GM21526 (cell line): ENCODE measurements at regions not wholly inside any gene's neighbourhood (a gene's known extent, or its start where the extent isn't known, plus 50 kb on each side); places are given as distances from the start of the nearest gene placed in this dataset.
"Not testable (repeated sequence)": the region's sequence is repeated elsewhere in the genome, so short reads cannot be mapped to it uniquely, and the experiment has no call there.

ENCODE experiments used
- ATAC-seq: cut with Tn5 transposase; IDR thresholded peaks from one replicate; pipeline ENCODE4 v1.9.1; 2021; ENCODE audit warnings: moderate library complexity; ENCODE audit not compliant: unreplicated experiment, low FRiP score

DNA sequence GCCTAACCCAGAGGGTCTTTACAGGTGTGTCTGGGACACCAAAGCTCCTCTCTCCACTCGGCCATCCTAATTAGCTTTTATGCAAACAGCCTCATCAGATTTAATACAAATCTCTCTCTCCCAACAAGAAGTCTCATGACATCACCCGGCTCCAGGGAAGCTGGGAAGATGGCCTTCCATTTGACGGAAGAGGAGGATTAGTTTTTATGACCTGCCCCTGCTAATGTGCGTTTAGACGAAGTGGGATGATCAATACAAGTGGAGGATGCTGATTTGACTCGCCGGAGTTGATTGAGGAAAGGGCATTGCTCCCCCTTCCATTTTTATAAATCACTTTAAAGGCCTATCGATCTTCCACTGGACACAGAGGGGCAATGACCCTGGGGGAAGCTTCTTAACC is 239.2 kb downstream of the BCL11B start:
- no peak for ATAC-seq

DNA sequence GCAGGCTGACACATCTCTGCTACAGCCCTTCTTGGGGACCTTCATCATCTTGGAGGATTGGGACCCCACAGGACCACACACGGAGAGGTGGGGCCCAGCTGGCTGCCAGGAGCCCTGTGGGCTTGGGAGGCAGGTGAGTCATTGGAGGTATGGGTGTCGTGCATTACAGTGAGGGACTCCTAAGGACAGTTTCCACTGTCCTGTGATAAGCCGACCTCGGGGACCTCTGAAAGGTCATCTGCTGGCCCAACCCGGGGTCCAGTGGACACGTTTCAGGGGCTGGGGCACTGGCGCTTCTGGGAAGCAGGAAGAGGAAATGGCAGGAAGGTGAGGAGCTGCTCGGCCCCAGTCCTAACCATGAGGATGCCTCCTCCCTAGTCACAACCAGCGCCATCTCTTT is 238.0 kb downstream of the BCL11B start:
- no peak for ATAC-seq

DNA sequence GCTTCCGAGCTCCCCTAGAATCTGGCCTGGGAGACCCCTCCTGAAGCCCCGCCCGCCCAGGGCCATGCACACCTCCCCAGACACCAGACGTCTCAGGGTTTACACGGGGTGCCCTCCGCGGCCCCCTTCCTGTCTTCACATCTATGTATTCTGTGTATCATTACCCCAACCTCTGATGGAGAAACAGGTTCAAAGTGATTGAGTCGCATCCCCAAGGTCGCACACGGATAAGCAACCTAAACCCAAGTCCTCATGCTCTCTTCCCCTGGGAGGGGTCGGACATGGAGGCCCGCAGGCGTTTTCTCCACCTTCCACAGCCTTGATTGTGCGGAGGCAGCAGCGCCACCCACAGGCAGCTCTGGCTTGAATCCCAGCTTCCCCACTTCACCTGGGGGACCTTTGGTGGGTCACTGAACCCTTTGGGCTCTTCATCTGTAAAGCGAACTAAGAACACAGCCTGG is 237.3 kb downstream of the BCL11B start:
- ATAC-seq, result no peak

DNA sequence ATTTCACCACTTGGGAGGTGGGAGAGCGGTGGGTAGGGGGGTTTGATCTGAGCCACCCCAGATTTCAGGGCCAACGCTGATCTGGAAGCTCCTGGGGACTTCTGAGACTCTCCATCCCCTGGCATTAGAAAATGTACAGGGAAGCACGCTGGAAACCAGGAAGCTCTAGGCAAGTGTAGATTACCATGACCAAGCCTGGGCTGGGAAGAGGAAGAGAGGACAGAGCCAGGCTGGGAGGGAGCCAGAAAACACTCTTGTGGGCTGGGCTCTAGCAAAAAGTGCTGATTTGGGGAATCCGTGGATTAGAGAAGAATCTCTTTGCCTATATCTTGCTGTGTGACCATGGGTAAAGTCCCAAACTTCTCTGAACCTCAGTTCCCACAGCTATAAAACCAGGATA is 236.7 kb downstream of the BCL11B start:
- ATAC-seq, result no peak

DNA sequence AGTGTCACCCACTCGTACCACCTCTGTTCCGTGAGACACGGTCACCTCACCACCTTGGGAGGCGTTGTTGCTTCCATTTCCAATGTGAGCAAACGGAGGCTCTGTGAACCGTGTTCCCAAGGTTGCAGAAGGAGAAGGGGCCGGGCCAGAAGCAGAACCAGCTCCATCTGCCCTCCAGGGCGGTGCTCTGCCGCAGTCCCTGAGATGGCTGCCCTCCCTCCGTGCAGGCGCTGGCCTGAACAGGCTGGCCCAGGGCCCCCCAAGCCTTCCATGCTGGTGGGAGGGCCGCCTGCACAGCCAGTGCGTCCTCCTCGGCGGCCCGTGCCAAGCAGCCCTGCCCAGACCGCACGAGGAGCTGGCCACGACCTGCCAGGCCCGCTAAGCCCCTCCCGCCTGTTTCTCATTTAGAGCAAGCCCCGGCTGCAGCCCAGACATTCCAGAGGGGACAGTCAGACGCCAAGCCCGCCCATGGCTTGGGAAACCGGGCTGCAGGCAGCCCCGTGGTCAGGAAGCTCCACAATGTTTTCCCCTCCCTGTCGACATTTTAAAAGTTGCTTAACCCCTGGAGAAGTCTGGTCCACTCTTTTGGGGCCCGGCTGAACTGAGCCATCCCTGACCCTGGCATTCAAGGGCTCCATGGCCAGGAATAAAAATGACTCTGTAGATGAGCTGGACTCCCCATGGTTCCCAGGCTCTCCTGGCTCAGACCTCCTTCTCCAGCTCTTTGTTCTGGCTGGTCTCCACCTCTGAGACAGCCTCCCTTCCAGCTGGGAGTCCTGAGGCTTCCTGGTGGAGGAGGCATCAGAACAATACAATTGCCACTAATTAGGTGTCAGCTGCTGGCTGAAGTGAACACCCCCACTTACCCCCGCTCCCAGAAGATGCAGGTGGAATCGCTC is 236.0 kb downstream of the BCL11B start:
- no peak for ATAC-seq

DNA sequence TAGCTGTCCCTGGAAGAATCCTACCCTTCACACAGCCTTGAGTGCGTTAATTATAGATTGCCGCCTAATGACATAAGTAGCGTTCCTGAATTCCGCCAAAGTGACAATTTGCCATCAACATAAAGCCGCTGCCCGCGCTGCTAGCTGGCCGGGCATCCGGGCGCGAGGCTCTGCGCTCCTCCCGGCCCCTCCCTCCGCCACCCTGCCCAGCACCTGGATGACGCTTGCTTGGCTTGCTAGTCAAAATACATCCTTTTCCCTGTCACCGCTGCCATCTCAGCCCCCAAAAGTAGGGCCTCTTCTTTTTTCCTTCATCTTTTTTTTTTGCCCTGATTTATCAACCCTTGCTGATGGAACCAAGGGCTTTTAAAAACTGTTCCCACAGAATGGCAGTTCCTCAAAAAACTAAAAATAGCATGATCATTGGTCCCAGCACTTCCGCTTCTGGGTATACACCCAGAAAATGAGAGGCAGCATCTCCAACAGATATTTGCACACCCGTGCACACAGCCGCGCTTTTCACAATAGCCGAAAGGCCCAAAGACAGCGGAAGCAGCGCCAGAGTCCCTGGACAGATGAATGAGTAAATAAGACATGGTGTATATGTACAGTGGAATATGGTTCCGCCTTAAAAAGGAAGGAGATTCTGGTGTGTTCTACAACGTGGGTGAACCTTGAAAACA is 235.2 kb downstream of the BCL11B start:
- ATAC-seq, result no peak

DNA sequence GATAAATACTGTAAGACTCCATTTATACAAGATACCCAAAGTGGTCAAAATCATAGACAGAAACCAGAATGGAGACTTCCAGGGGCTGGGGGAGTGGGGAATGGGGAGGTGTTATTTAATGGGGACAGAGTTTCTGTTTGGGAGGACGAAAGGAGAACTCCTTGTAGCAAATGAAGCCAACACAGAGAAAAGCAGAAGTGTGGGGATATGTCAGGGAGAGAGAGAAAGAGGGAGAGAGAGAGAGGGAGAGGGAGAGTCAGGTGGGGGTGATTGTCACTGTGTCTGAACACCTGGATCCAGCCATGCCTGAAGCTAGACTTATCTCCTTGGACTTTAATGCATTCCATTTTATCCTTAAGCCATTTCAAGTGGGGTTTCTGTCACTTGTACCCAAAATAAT is 234.7 kb downstream of the BCL11B start:
- not testable (repeated sequence) for ATAC-seq

DNA sequence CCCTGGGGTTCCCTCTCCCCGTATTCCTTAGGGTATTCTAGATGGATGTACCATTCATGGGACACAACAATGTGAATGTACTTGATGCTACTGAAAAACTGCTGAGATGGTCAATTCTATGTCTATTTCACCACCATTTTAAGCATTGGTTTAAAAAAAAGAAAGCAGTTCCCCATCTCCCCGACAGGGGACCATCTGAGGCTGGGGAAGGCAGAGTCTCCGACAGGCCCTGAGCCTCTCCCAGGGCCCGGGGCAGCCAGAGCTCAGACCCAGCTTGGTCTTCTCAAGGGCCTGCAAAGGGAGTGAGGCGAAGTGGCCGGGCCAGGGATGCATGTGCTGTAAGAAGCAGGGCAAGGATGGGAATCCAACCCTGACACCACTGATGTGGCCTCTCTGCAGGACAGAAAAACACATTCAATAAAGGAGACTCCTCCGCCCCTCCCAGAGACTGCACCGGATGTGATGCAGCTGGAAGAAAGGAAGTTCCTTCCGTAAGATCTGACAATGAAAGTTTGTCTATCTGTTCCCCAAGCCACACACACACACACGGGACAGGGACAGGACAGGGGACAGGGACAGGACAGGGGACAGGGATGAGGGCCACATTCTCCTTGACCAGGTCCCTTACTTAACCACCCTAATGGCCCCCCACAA is 234.1 kb downstream of the BCL11B start:
- ATAC-seq, result no peak

DNA sequence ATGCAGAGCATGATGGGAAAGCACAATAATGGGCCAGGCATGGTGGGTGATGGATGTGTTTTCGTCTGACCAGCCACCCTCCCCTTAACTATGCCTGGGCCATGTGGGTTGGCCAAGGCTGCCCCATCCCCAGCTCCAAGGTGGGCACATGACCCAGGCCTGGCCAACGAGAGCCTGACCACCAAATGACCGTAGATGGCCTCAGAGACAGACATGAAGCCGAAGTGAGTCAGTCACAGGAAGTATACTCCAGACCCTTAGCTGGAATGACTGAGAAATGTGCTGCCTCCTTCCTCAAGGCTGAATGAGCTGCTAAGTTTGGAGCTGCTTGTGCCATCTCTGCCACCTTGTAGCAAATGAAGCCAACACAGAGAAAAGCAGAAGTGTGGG is 233.6 kb downstream of the BCL11B start:
- ATAC-seq, result no peak

DNA sequence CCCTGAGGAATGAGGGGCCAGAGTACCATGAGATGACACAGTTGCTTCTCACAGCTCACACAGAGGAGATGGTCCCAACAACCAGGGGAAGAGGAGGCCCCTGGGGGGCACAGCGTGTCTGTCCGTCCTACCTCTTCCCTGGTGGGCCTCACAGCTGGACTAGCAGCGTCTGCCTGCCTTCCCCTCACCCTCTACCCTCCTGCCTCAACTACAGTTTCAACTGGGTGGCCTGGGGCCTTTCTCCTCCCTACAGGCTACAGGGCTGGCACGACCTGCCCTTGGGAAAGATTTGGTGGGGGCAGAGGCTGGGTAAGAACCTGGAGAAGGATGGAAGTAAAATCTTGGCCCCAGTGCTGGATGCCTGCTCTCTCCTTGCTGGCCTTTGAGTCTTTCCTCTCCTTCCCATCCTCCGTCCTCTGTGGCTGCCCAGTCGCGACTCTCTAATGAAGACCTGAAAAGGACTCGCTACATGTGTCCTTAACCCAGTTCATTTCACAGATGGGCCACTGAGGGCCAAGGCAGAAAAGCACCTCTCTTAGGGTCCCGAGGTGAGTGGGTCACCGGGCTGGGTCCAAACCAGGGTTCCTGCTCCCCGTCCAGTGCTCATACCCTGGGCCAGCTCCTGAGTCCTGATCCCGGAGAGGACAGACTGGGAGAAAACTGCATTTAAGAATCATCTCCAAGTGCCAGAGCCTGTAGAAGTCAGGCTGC is 232.5 kb downstream of the BCL11B start:
- ATAC-seq, result no peak

DNA sequence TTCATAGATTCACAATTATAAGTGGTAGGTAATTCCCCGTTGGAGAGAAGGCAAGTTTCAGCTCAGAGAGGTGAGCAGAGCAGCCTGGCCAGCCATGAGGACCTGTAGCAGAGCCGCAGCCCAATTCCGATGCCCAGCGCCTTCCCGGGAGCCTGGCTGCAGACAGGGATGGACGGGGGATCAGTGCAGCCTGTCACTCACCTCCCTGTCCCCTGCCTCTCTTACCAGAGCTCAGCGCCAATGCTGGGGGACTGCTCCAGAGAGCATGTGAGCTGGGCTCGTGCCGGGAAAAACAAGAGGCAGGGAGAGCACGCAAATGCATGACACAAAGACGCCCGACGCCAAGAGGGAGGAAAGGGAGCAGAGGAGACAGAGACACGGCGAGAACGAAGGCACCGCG is 231.9 kb downstream of the BCL11B start:
- no peak for ATAC-seq

DNA sequence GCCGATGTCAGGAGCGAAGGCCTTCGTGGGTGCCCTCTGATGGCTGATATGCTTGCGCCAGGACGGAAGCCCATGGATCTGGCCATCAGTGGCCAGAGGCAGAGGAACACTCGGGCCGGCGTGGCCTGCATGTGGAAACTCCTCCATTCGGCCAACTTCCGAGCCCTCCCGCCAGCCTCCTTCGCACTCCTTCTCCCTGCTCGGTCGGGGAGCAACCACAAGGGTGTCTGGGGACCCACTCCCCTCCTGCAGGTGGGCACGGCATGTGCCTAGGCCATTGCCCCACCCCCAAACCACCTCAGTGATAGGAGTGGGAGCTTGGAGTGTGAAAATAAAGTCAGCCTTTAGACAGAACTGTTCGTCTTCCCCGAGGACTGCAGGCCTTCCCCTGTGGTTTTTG is 231.3 kb downstream of the BCL11B start:
- no peak for ATAC-seq

DNA sequence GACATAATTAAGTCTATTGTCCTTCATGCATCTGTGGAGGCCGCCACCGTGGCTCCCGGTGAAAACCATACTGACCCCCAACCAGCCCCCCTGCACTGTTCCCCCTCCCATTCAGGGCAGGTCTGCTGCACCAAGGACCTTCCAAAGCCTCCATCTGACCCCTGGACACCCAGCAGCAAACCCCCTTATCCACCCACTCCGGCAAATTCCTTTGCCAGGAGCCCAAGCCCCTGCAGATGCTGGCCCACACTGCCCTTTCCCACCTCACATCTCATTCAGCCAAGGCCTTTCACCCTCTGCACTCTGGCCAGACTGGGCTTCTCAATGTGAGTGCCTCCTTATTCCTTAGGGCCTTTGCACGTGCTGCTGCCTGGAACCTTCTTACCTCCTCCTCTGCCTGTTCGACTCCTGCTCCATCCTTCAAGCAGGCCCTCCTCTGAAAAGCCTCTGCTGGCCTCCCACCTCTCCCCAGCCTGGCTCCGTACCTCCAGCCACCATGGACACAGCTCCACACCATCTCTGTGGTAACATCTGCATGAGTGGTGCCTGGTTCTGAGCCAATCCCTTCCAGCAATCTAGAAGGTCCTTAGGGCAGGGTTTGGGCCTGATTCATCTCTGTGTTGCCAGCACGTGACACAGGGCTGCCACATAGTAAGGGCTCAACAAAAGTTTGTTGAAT is 230.7 kb downstream of the BCL11B start:
- no peak for ATAC-seq

DNA sequence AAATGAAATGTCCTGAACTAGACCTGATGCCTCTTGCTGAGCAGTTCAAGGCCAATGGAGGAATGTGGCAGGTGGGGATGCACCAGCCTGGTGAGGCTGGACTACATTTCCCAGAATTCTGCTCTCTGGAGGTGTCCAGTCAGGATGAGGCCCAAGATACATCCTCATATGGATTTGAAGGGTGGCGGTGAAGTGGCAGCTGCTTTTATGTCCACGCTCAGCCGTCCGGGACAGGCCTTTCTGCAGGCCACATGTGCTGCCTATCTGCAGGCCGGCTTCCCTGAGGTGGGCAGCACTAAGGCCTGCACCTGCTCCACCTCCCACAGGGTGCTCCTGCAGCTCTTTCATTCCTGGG is 230.2 kb downstream of the BCL11B start:
- ATAC-seq, result no peak

DNA sequence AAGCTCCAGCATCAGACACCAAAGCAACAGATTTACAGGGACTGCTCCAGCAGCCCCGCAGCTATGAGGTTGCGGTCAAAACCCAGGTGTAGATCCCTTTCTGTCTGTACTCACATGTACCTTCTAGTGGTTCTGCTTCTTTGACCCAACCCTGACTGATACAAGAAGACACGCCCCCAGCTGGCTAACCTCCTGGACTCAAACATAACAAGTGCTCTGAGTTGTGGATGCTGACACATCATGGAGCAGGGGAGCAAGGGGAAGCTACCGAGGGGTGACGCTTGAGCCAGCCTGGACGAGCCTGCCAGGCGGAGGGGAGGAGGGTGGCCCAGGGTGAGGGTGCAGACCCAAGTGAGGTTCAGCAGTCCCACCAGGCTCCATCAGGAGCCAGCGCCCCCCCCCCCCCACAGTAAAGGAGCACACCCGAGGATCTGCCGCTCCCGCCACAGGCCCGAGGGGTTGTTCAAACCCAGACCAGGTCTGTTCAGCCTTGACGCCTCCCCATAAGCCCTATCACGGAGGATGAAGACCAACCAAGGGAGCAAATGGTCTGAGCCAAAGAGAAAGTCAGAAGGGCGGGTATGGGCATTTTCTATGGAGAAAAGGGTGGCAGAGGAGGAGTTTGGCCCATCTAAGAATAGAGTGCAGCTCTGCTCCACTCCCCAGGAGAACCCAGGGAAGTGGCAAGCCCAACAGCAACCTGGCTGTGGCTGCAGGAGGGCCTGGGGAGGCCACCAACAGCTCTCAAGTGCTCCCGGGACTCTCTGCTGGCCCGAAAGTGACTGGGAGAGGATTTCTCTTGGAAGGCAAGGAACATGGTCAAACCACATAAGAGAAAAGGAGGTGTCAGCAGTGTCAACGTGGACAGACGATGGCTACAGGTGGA is 229.4 kb downstream of the BCL11B start:
- ATAC-seq, result no peak

DNA sequence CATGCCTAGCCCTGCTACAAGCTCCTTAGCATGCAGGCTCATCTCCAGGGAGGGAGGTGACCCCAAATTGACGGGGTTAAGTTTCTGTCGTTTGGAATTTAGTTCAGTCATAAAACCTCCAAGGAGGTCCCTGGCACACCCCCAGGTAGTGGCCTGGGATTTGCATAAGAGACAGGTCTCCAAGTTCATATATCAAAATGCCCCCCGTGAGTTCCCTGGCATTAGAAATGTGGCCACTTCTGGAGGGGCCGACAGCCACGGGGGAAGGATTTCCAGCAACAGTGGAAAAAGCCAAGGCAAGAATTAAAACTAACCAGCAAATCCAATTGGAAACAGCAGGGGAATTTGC is 228.8 kb downstream of the BCL11B start:
- ATAC-seq, result no peak

DNA sequence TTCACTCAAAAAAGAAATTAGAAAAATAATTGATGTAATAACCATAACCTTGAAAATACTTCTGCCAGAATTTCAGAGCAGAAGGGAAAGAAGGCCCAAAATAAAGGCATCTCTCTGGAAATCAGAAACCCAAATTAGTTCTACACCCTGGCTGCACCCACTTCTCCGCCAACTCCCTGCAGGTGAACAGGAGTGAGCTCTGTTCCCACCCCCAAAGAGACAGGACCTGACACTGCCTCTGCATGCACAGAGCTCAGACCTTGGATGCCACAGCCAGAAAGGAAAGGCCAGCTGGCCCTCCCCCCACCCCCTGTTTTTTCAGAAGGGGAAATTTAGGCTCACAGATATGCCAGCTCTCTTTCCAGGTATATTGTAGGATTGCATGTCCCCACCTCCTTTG is 228.2 kb downstream of the BCL11B start:
- no peak for ATAC-seq

DNA sequence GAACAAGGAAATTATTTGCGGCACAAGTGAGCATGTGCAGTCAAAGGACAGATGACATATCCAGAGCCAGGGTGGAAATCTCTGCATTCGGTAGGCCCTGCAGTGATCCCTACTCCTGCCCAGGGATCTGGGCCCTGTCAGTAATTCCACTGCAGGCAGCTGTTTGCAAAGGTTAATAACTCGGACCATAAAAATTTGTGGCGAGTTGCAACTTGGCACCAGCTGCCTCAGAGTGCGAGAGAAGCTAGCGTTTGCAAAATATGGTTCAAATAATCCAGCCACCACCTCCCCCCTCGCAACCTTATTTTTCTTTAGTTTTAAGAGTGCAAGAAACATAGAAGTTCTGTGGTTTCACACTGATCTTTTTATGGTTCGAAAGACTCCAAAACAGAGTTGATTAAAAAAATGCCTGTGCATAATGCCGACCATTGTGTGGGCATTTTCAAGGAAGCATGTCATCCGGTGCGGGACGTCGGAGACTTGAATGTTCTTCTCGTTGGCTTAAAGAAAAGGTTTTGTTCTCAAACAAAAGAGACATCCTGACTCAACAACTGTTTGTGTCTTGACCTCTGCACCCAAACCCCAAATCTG is 224.5 kb downstream of the BCL11B start:
- ATAC-seq, result no peak

DNA sequence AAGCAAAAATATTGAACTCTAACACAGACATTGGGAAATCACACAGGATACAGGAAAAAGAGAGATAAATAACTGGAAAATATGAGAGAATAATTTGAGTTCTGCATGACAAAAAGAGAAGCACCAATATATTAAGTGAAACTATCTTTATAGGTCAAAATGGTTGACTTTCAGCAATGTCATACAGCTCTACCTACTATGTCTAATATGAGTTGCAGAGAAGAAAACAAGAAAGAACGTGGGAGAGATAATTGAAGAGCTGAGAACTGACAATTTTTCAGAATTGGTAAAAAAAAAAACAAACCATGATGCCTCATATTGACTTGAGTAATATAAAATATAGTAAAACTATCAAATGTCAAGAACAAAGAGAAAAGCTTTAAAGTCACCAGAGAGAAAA is 221.7 kb downstream of the BCL11B start:
- ATAC-seq, result no peak
